HepG2 (cell line): ENCODE measurements at regions not wholly inside any gene's neighbourhood (a gene's known extent, or its start where the extent isn't known, plus 50 kb on each side); places are given as distances from the start of the nearest gene placed in this dataset.

Experiments used
- CHD2 ChIP-seq: IDR thresholded peaks from 2 replicates; pipeline ENCODE4 v1.6.1; 2011; ENCODE audit warnings: low read depth, low read length, improper control_type of control experiment
- JUN ChIP-seq: sonication (generic); formaldehyde crosslinking; IDR thresholded peaks from 2 replicates; pipeline ENCODE4 v1.4.0; 2020; ENCODE audit warnings: mild to moderate bottlenecking, missing genetic modification reagents
- JUND ChIP-seq: sonication (generic); formaldehyde crosslinking; IDR thresholded peaks from 2 replicates; pipeline ENCODE4 v1.8.0; 2022; ENCODE audit warnings: mild to moderate bottlenecking, missing genetic modification reagents
- KLF9 ChIP-seq: IDR thresholded peaks from 2 replicates; pipeline ENCODE4 v1.6.1; 2016; ENCODE audit warnings: low read depth
- NFAT5 ChIP-seq: sonication (generic); formaldehyde crosslinking; IDR thresholded peaks from 2 replicates; pipeline ENCODE4 v1.4.0; 2020; ENCODE audit warnings: missing genetic modification reagents
- NR2C2 ChIP-seq: sonication (generic); formaldehyde crosslinking; IDR thresholded peaks from 2 replicates; pipeline ENCODE4 v1.4.0; 2020; ENCODE audit warnings: missing genetic modification reagents, mild to moderate bottlenecking, moderate library complexity, borderline replicate concordance
- POGZ ChIP-seq: sonication (generic); formaldehyde crosslinking; IDR thresholded peaks from 2 replicates; pipeline ENCODE4 v1.4.0; 2020; ENCODE audit warnings: mild to moderate bottlenecking, missing genetic modification reagents
- TF ChIP-seq, protein P1 (sequence below): sonication (generic); formaldehyde crosslinking; IDR thresholded peaks from 2 replicates; pipeline ENCODE4 v1.8.1; 2022; ENCODE audit warnings: mild to moderate bottlenecking, missing genetic modification reagents
- TF ChIP-seq, protein P2 (sequence below): IDR thresholded peaks from 2 replicates; pipeline ENCODE4 v1.6.1; 2016; ENCODE audit warnings: low read depth, borderline replicate concordance
- TF ChIP-seq, protein P3 (sequence below), 2 experiments: fragments of 450-650 bp in 1 of 2; sonication (generic) in 1 of 2; formaldehyde crosslinking; IDR thresholded peaks; 2 replicates each; pipeline versions ENCODE4 v1.5.0 to v1.8.0; 2020 to 2022; ENCODE audit warnings: mild to moderate bottlenecking in 1 of 2, missing genetic modification reagents in 1 of 2

DNA sequence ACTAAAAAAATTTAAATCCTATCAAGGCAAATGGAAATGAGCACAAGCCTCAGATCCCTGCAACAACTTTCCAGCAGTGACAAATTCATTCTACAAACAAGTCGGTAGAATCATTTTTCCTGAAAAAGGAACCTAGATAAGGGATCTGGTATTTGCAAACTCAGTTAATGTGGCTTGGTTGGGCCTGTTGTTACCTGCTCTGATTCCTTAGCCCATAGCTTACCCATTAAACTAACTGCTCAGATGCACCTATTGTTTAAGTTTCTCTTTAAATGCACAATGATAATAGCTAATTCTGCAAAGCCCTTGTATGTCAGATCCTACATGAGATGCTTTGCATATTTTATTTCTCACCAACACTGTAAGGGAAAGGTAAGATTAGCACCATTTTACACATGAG, 377.4 kb upstream of the RGMA start:
- TF ChIP-seq, protein P1, sequence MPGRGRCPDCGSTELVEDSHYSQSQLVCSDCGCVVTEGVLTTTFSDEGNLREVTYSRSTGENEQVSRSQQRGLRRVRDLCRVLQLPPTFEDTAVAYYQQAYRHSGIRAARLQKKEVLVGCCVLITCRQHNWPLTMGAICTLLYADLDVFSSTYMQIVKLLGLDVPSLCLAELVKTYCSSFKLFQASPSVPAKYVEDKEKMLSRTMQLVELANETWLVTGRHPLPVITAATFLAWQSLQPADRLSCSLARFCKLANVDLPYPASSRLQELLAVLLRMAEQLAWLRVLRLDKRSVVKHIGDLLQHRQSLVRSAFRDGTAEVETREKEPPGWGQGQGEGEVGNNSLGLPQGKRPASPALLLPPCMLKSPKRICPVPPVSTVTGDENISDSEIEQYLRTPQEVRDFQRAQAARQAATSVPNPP (CRISPR knock-in tag): no peak
- TF ChIP-seq NR2C2 (no peak), NFAT5 (CRISPR knock-in tag) (no peak), CHD2 (no peak), KLF9 (CRISPR knock-in tag) (no peak), POGZ (no peak), JUN (no peak), JUND (CRISPR knock-in tag) (no peak)
- TF ChIP-seq, protein P2, sequence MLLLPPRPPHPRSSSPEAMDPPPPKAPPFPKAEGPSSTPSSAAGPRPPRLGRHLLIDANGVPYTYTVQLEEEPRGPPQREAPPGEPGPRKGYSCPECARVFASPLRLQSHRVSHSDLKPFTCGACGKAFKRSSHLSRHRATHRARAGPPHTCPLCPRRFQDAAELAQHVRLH (CRISPR knock-in tag): no peak
- TF ChIP-seq, protein P3, sequence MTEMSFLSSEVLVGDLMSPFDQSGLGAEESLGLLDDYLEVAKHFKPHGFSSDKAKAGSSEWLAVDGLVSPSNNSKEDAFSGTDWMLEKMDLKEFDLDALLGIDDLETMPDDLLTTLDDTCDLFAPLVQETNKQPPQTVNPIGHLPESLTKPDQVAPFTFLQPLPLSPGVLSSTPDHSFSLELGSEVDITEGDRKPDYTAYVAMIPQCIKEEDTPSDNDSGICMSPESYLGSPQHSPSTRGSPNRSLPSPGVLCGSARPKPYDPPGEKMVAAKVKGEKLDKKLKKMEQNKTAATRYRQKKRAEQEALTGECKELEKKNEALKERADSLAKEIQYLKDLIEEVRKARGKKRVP (CRISPR knock-in tag; IDR thresholded peaks at IDR 0.05): no peak
